ENCODE measurements at regions not wholly inside any gene's neighbourhood (a gene's known extent, or its start where the extent isn't known, plus 50 kb on each side); places are given as distances from the start of the nearest gene placed in this dataset.

- Histone ChIP-seq H3K27ac (no peak overlapping the region), H3K4me1 (peaks cover 0 to 4% of the 10 kb centered on the region in 2 donors), H3K36me3 (no peaks in the 10 kb centered on the region), H3K4me3 (replicated peaks in 1 of 3) (no peak overlapping the region), H3K27me3 (no peaks in the 10 kb centered on the region), H3K9me3 (no peaks in the 10 kb centered on the region)
- peak; percentile 52 to 71 for DNase-seq
- no peak for TF ChIP-seq POLR2A (IDR thresholded peaks at IDR 0.05)
- TF ChIP-seq, protein P1, sequence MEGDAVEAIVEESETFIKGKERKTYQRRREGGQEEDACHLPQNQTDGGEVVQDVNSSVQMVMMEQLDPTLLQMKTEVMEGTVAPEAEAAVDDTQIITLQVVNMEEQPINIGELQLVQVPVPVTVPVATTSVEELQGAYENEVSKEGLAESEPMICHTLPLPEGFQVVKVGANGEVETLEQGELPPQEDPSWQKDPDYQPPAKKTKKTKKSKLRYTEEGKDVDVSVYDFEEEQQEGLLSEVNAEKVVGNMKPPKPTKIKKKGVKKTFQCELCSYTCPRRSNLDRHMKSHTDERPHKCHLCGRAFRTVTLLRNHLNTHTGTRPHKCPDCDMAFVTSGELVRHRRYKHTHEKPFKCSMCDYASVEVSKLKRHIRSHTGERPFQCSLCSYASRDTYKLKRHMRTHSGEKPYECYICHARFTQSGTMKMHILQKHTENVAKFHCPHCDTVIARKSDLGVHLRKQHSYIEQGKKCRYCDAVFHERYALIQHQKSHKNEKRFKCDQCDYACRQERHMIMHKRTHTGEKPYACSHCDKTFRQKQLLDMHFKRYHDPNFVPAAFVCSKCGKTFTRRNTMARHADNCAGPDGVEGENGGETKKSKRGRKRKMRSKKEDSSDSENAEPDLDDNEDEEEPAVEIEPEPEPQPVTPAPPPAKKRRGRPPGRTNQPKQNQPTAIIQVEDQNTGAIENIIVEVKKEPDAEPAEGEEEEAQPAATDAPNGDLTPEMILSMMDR (IDR thresholded peaks at IDR 0.05): no peak
- WGBS, 2 donors: 14 to 26% methylated on average over 3 of the region's 3 CpGs
- intact Hi-C loops (cut with DNase I): no loop called here
Observed at GRCh38 chr3:194844046-194844445, 158.4 kb downstream of the FAM43A start.

DNA sequence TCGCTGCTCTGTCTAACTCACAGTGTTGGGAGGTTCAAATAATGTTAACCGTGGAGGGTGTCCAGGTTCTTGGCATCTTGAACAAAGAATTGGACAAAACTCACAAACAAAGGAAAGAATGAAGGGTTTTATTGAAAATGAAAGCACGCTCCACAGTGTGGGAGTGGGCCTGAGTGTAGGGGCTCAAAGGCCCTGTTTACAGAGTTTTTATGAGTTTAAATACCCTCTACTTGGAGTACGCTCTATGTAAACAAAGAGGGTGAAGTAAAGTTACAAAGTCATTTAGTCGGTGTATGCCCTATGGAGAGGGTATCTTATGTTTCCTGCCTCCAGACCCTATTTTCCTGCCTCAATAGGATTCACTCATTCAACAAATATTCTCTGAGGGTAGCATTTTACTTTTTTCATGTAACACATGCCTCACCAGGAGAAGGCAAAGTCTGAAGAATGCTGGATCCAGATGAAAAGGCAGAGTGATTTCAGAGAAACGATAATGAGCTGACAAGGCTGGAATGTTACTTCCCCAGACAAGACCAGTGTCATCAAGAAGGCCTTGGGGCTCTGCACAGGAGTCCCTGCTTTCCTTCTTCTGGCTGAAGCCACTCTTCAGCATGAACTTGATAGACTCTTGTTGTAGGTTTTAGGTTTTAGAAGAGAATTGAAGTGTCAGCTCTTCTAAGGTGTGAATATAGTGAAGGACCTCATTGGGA, 163.6 kb downstream of the FAM43A start:
- DNase-seq: no peak
- no peak overlapping the region for H3K27ac ChIP-seq
- intact Hi-C loops (cut with DNase I): no loop called here
- no peaks in the 10 kb centered on the region for H3K9me3 ChIP-seq
- H3K4me1 ChIP-seq: no peaks in the 10 kb centered on the region
- no peak overlapping the region for H3K4me3 ChIP-seq (replicated peaks in 1 of 3)
- H3K36me3 ChIP-seq: no peaks in the 10 kb centered on the region
- TF ChIP-seq POLR2A (IDR thresholded peaks at IDR 0.05): no peak
- TF ChIP-seq, protein P1 (IDR thresholded peaks at IDR 0.05): no peak
- WGBS, 2 donors: 77 to 84% methylated on average over 6 of the region's 6 CpGs
- no peaks in the 10 kb centered on the region for H3K27me3 ChIP-seq

GRCh38 chr3:194851254-194851653, 165.6 kb downstream of the FAM43A start:
- H3K4me1 ChIP-seq: no peaks in the 10 kb centered on the region
- intact Hi-C loops (cut with DNase I): no loop called here
- 69 to 80% methylated on average over 5 of the region's 5 CpGs for WGBS, 2 donors
- no peak overlapping the region for H3K27ac ChIP-seq
- H3K9me3 ChIP-seq: no peaks in the 10 kb centered on the region
- no peaks in the 10 kb centered on the region for H3K27me3 ChIP-seq
- no peak overlapping the region for H3K4me3 ChIP-seq (replicated peaks in 1 of 3)
- TF ChIP-seq, protein P1 (IDR thresholded peaks at IDR 0.05): no peak
- no peaks in the 10 kb centered on the region for H3K36me3 ChIP-seq
- peak; percentile 54 to 66 for DNase-seq

- H3K27me3 ChIP-seq: no peaks in the 10 kb centered on the region
- DNase-seq: no peak
- H3K27ac ChIP-seq: no peak overlapping the region
- WGBS, 2 donors: 94 to 98% methylated on average over 5 of the region's 5 CpGs
- no peak for TF ChIP-seq POLR2A (IDR thresholded peaks at IDR 0.05)
- TF ChIP-seq, protein P1 (IDR thresholded peaks at IDR 0.05): no peak
- H3K4me3 ChIP-seq (replicated peaks in 1 of 3): no peak overlapping the region
- no peaks in the 10 kb centered on the region for H3K4me1 ChIP-seq
- H3K9me3 ChIP-seq: no peaks in the 10 kb centered on the region
- intact Hi-C loops (cut with DNase I): no loop called here
- H3K36me3 ChIP-seq: no peaks in the 10 kb centered on the region
Observed at GRCh38 chr3:194851941-194852340, 166.3 kb downstream of the FAM43A start.

GRCh38 chr3:194852345-194852744, 166.7 kb downstream of the FAM43A start:
- WGBS, 2 donors: 89% methylated on average over 22 of the region's 22 CpGs
- Histone ChIP-seq H3K36me3 (no peaks in the 10 kb centered on the region), H3K27ac (no peak overlapping the region), H3K27me3 (no peaks in the 10 kb centered on the region), H3K9me3 (no peaks in the 10 kb centered on the region), H3K4me1 (no peaks in the 10 kb centered on the region), H3K4me3 (replicated peaks in 1 of 3) (no peak overlapping the region)
- TF ChIP-seq, protein P1 (IDR thresholded peaks at IDR 0.05): no peak
- no peak for TF ChIP-seq POLR2A (IDR thresholded peaks at IDR 0.05)
- DNase-seq: no peak
- intact Hi-C loops (cut with DNase I): no loop called here

All from thyroid gland (tissue), 4 donors.